Liver (tissue), 8 donors: ENCODE measurements at regions not wholly inside any gene's neighbourhood (a gene's known extent, or its start where the extent isn't known, plus 50 kb on each side); places are given as distances from the start of the nearest gene placed in this dataset.

Experiments used
- DNase-seq: peaks from one replicate; pipeline ENCODE4 v3.0.0-alpha.2; 2017; ENCODE audit warnings: low spot score
- H3K27ac ChIP-seq, 2 donors: one replicate each; pipeline ENCODE4 v1.7.0; 2013; ENCODE audit warnings: inconsistent platforms in 2 of 2, low read length in 2 of 2, control low read depth in 1 of 2, low read depth in 1 of 2, mild to moderate bottlenecking in 1 of 2
- H3K27me3 ChIP-seq, 4 donors: one replicate each; pipeline versions ENCODE4 v1.6.1 to v1.7.0; 2013; ENCODE audit warnings: low read length in 3 of 4, inconsistent platforms in 1 of 4, mild to moderate bottlenecking in 1 of 4, moderate library complexity in 1 of 4; ENCODE audit not compliant: control insufficient read depth in 4 of 4, insufficient read depth in 4 of 4
- H3K36me3 ChIP-seq, 4 donors: one replicate each; pipeline versions ENCODE4 v1.6.1 to v1.7.0; 2013; ENCODE audit warnings: low read length in 3 of 4, mild to moderate bottlenecking in 3 of 4, low read depth in 1 of 4, moderate library complexity in 1 of 4; ENCODE audit not compliant: control insufficient read depth in 4 of 4, insufficient read depth in 3 of 4
- H3K4me1 ChIP-seq, 4 donors: one replicate each; pipeline versions ENCODE4 v1.6.1 to v1.7.0; 2013; ENCODE audit warnings: low read length in 3 of 4, mild to moderate bottlenecking in 3 of 4, moderate library complexity in 1 of 4; ENCODE audit not compliant: control insufficient read depth in 4 of 4, insufficient read depth in 4 of 4
- H3K4me3 ChIP-seq, 3 donors: one replicate each; pipeline versions ENCODE4 v1.6.1 to v1.7.0; 2013; ENCODE audit warnings: low read length in 3 of 3, control low read depth in 1 of 3, low read depth in 1 of 3, mild to moderate bottlenecking in 1 of 3
- H3K9ac ChIP-seq, 2 donors: one replicate each; pipeline ENCODE4 v1.7.0; 2013; ENCODE audit warnings: low read length in 2 of 2, mild to moderate bottlenecking in 2 of 2, moderate library complexity in 2 of 2, control low read depth in 1 of 2, low read depth in 1 of 2
- H3K9me3 ChIP-seq, 4 donors: one replicate each; pipeline versions ENCODE4 v1.6.1 to v1.7.0; 2013; ENCODE audit warnings: low read length in 3 of 4; ENCODE audit not compliant: control insufficient read depth in 4 of 4
- EGR1 ChIP-seq, 2 donors: IDR thresholded peaks; 2 replicates each; pipeline ENCODE4 v1.6.1; 2016 to 2018; ENCODE audit warnings: antibody characterized with exemption in 2 of 2, low read depth in 2 of 2
- FOXA1 ChIP-seq: IDR thresholded peaks from 2 replicates; pipeline ENCODE4 v1.6.1; 2016; ENCODE audit warnings: antibody characterized with exemption
- HNF4G ChIP-seq: IDR thresholded peaks from 2 replicates; pipeline ENCODE4 v1.6.1; 2016; ENCODE audit warnings: antibody characterized with exemption
- JUND ChIP-seq, 2 donors: IDR thresholded peaks; 2 replicates each; pipeline ENCODE4 v1.6.1; 2016; ENCODE audit warnings: antibody characterized with exemption in 2 of 2
- MAX ChIP-seq: IDR thresholded peaks from 2 replicates; pipeline ENCODE4 v1.6.1; 2016; ENCODE audit warnings: antibody characterized with exemption
- NR2F2 ChIP-seq: IDR thresholded peaks from 2 replicates; pipeline ENCODE4 v1.6.1; 2016; ENCODE audit warnings: antibody characterized with exemption
- RAD21 ChIP-seq, 2 donors: IDR thresholded peaks; 2 replicates each; pipeline ENCODE4 v1.6.1; 2016; ENCODE audit warnings: antibody characterized with exemption in 2 of 2, mild to moderate bottlenecking in 2 of 2
- RXRA ChIP-seq, 2 donors: IDR thresholded peaks; 2 replicates each; pipeline ENCODE4 v1.6.1; 2017 to 2018; ENCODE audit warnings: antibody characterized with exemption in 2 of 2, mild to moderate bottlenecking in 1 of 2
- TAF1 ChIP-seq: conservative IDR thresholded peaks from 2 replicates; pipeline ENCODE4 v1.6.1; 2016; ENCODE audit warnings: antibody characterized with exemption, mild to moderate bottlenecking
- YY1 ChIP-seq: IDR thresholded peaks from 2 replicates; pipeline ENCODE4 v1.6.1; 2016; ENCODE audit warnings: antibody characterized with exemption, mild to moderate bottlenecking
- WGBS: extraction: QIAGEN DNeasy Blood & Tissue Kit; methylation state at CpG from one replicate; pipeline ENCODE4 v1.1.7; 2013; 5-methylcytosine and 5-hydroxymethylcytosine counted together
- TF ChIP-seq, protein P1 (sequence below): IDR thresholded peaks from 2 replicates; pipeline ENCODE4 v1.6.1; 2016; ENCODE audit warnings: antibody characterized with exemption
- TF ChIP-seq, protein P2 (sequence below): IDR thresholded peaks from 2 replicates; pipeline ENCODE4 v1.6.1; 2016; ENCODE audit warnings: antibody characterized with exemption, mild to moderate bottlenecking
- TF ChIP-seq, protein P3 (sequence below): fragments of 150-350 bp; IDR thresholded peaks from 2 replicates; pipeline ENCODE4 v1.5.1; 2017; ENCODE audit warnings: improper control_type of control experiment, low read depth, low read length; ENCODE audit not compliant: missing input control
- donor health status: healthy.
- donor health status: healthy.
- donor health status: healthy.
- donor health status: healthy.
- donor health status: healthy.

- WGBS: 91% methylated on average over 29 of the region's 29 CpGs
- Histone ChIP-seq H3K27me3 (no peaks in the 10 kb centered on the region), H3K4me3 (no peak overlapping the region), H3K27ac (no peak overlapping the region), H3K4me1 (no peaks in the 10 kb centered on the region), H3K36me3 (no peaks in the 10 kb centered on the region), H3K9ac (no peak overlapping the region), H3K9me3 (peaks cover 0 to 2% (median 1%) of the 10 kb centered on the region in 4 donors)
- DNase-seq: no peak
- TF ChIP-seq FOXA1 (no peak), HNF4G (no peak), TAF1 (no peak), RAD21 (IDR thresholded peaks at IDR 0.05) (no peak), YY1 (no peak), RXRA (IDR thresholded peaks at IDR 0.05) (no peak), NR2F2 (no peak), MAX (no peak), EGR1 (IDR thresholded peaks at IDR 0.05; ENCODE audit: low read depth in 2 of 2) (no peak), JUND (IDR thresholded peaks at IDR 0.05) (no peak)
- TF ChIP-seq, protein P1, sequence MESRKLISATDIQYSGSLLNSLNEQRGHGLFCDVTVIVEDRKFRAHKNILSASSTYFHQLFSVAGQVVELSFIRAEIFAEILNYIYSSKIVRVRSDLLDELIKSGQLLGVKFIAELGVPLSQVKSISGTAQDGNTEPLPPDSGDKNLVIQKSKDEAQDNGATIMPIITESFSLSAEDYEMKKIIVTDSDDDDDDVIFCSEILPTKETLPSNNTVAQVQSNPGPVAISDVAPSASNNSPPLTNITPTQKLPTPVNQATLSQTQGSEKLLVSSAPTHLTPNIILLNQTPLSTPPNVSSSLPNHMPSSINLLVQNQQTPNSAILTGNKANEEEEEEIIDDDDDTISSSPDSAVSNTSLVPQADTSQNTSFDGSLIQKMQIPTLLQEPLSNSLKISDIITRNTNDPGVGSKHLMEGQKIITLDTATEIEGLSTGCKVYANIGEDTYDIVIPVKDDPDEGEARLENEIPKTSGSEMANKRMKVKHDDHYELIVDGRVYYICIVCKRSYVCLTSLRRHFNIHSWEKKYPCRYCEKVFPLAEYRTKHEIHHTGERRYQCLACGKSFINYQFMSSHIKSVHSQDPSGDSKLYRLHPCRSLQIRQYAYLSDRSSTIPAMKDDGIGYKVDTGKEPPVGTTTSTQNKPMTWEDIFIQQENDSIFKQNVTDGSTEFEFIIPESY: no peak
- TF ChIP-seq, protein P2, sequence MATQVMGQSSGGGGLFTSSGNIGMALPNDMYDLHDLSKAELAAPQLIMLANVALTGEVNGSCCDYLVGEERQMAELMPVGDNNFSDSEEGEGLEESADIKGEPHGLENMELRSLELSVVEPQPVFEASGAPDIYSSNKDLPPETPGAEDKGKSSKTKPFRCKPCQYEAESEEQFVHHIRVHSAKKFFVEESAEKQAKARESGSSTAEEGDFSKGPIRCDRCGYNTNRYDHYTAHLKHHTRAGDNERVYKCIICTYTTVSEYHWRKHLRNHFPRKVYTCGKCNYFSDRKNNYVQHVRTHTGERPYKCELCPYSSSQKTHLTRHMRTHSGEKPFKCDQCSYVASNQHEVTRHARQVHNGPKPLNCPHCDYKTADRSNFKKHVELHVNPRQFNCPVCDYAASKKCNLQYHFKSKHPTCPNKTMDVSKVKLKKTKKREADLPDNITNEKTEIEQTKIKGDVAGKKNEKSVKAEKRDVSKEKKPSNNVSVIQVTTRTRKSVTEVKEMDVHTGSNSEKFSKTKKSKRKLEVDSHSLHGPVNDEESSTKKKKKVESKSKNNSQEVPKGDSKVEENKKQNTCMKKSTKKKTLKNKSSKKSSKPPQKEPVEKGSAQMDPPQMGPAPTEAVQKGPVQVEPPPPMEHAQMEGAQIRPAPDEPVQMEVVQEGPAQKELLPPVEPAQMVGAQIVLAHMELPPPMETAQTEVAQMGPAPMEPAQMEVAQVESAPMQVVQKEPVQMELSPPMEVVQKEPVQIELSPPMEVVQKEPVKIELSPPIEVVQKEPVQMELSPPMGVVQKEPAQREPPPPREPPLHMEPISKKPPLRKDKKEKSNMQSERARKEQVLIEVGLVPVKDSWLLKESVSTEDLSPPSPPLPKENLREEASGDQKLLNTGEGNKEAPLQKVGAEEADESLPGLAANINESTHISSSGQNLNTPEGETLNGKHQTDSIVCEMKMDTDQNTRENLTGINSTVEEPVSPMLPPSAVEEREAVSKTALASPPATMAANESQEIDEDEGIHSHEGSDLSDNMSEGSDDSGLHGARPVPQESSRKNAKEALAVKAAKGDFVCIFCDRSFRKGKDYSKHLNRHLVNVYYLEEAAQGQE: no peak
Observed at GRCh38 chr2:53259395-53260009, 508.1 kb upstream of the CHAC2 start.

GRCh38 chr2:53257287-53257686 lies 510.3 kb upstream of the CHAC2 start:
- H3K4me3 ChIP-seq: no peak overlapping the region
- DNase-seq: no peak

More at GRCh38 chr2:53257287-53257686, 510.3 kb upstream of the CHAC2 start:
- H3K36me3 ChIP-seq: no peaks in the 10 kb centered on the region
- H3K27ac ChIP-seq: no peak overlapping the region
- WGBS: 81% methylated on average over 3 of the region's 3 CpGs
- H3K9ac ChIP-seq: no peak overlapping the region
- H3K27me3 ChIP-seq: no peaks in the 10 kb centered on the region
- H3K4me1 ChIP-seq: no peaks in the 10 kb centered on the region
- H3K9me3 ChIP-seq: peaks cover 0 to 2% (median 1%) of the 10 kb centered on the region in 4 donors
- TF ChIP-seq, protein P1: no peak
- TF ChIP-seq, protein P3, sequence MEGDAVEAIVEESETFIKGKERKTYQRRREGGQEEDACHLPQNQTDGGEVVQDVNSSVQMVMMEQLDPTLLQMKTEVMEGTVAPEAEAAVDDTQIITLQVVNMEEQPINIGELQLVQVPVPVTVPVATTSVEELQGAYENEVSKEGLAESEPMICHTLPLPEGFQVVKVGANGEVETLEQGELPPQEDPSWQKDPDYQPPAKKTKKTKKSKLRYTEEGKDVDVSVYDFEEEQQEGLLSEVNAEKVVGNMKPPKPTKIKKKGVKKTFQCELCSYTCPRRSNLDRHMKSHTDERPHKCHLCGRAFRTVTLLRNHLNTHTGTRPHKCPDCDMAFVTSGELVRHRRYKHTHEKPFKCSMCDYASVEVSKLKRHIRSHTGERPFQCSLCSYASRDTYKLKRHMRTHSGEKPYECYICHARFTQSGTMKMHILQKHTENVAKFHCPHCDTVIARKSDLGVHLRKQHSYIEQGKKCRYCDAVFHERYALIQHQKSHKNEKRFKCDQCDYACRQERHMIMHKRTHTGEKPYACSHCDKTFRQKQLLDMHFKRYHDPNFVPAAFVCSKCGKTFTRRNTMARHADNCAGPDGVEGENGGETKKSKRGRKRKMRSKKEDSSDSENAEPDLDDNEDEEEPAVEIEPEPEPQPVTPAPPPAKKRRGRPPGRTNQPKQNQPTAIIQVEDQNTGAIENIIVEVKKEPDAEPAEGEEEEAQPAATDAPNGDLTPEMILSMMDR: no peak
- no peak for TF ChIP-seq FOXA1
- TF ChIP-seq NR2F2: no peak
